ENCODE measurements at regions not wholly inside any gene's neighbourhood (a gene's known extent, or its start where the extent isn't known, plus 50 kb on each side); places are given as distances from the start of the nearest gene placed in this dataset.

DNA sequence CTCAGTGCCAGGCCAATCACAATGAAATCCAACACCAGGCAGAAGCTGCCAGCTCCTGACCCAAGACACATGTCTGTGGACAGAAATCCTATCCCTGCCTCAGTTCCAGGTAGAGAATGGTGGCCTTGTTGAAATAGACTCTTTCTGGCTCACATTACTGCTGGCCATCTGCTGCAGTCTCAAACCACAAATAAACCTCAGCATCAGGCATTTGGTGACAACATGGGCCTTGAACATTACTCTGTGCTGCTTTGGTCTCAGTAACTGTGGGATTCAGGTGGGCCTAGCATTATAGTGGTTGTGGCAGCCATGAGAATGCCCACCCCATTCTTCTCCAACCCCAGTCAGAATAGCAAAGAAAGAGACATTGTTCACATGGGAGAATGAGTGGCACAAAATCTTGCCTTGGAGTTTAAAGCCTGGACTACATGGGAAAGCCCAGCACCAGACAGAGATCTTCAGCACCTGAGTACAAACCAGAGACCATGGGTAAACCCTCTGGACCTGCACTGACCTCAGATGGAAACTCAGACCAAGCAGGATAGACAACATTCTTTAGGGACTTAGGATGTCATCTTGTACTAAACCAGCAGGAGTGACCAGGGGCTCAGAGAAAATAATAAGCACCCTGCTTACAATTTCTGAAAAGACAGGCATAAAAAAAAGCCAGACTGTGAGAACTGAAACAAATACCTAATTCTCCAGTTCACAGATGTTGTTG is 50.4 kb upstream of the TRAM1L1 start:
- TF ChIP-seq GATA2 (IDR thresholded peaks at IDR 0.05; ENCODE audit: low read depth, low read length) (no peak), GATA3 (IDR thresholded peaks at IDR 0.05; ENCODE audit: low read depth, low read length) (no peak)
